ENCODE measurements at regions not wholly inside any gene's neighbourhood (a gene's known extent, or its start where the extent isn't known, plus 50 kb on each side); places are given as distances from the start of the nearest gene placed in this dataset.

DNA sequence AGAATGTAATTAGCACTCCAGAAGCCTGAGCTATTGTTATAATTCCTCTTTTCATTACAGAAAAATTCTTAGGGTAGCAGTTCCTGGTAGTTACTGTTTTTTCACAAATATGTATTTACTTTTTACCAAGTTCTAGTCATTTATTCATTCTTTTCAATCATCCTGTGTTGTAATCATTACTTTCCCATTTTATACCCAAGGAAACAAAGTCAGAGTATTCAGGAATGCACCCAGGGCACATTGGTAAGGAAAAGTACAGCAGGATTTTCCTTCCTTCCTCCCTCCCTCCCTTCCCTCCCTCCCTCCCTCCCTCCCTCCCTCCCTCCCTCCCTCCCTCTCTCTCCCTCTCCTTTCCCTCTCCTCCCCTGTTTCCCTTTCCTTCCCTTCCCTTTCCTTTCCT, 115.9 kb upstream of the RBFOX1 start:
- TF ChIP-seq, protein P1, sequence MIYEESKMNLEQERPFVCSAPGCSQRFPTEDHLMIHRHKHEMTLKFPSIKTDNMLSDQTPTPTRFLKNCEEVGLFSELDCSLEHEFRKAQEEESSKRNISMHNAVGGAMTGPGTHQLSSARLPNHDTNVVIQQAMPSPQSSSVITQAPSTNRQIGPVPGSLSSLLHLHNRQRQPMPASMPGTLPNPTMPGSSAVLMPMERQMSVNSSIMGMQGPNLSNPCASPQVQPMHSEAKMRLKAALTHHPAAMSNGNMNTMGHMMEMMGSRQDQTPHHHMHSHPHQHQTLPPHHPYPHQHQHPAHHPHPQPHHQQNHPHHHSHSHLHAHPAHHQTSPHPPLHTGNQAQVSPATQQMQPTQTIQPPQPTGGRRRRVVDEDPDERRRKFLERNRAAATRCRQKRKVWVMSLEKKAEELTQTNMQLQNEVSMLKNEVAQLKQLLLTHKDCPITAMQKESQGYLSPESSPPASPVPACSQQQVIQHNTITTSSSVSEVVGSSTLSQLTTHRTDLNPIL (CRISPR knock-in tag; IDR thresholded peaks at IDR 0.05; ENCODE audit: low read depth): no peak
- TF ChIP-seq ZNF8 (CRISPR knock-in tag; IDR thresholded peaks at IDR 0.05) (no peak), OSR1 (CRISPR knock-in tag; IDR thresholded peaks at IDR 0.05) (no peak), PPARA (CRISPR knock-in tag; IDR thresholded peaks at IDR 0.05; ENCODE audit: borderline replicate concordance) (no peak), RARB (CRISPR knock-in tag; IDR thresholded peaks at IDR 0.05) (no peak), ZNF565 (CRISPR knock-in tag; conservative IDR thresholded peaks at IDR 0.05; ENCODE audit: low read depth) (no peak), TOX (CRISPR knock-in tag; IDR thresholded peaks at IDR 0.05; ENCODE audit: borderline replicate concordance) (no peak), ARNTL (CRISPR knock-in tag; IDR thresholded peaks at IDR 0.05; ENCODE audit: borderline replicate concordance, low read depth) (no peak)
- TF ChIP-seq, protein P2, sequence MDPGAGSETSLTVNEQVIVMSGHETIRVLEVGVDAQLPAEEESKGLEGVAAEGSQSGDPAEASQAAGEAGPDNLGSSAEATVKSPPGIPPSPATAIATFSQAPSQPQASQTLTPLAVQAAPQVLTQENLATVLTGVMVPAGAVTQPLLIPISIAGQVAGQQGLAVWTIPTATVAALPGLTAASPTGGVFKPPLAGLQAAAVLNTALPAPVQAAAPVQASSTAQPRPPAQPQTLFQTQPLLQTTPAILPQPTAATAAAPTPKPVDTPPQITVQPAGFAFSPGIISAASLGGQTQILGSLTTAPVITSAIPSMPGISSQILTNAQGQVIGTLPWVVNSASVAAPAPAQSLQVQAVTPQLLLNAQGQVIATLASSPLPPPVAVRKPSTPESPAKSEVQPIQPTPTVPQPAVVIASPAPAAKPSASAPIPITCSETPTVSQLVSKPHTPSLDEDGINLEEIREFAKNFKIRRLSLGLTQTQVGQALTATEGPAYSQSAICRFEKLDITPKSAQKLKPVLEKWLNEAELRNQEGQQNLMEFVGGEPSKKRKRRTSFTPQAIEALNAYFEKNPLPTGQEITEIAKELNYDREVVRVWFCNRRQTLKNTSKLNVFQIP (CRISPR knock-in tag; IDR thresholded peaks at IDR 0.05; ENCODE audit: borderline replicate concordance, low read depth): no peak
- no peak for ATAC-seq

DNA sequence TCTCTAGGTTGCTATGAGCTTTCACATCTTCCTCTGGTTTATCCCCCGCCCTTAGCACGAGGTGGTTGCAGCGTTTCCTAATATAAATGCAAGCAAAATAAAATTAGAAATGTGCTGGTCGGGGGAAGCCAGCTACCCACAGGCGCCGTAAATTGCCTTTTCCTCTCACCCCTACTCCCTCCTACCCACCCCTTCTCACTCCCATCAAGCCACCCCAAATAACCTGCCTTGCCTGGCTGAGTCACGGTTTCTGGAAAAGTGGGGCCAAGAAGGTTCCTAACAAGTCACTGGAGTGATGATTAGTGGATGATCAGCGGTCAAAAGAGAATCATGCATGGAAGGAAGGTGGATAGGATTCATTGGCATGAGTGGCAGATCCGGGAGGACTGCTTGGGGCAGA, 120.9 kb upstream of the RBFOX1 start:
- TF ChIP-seq, protein P3, sequence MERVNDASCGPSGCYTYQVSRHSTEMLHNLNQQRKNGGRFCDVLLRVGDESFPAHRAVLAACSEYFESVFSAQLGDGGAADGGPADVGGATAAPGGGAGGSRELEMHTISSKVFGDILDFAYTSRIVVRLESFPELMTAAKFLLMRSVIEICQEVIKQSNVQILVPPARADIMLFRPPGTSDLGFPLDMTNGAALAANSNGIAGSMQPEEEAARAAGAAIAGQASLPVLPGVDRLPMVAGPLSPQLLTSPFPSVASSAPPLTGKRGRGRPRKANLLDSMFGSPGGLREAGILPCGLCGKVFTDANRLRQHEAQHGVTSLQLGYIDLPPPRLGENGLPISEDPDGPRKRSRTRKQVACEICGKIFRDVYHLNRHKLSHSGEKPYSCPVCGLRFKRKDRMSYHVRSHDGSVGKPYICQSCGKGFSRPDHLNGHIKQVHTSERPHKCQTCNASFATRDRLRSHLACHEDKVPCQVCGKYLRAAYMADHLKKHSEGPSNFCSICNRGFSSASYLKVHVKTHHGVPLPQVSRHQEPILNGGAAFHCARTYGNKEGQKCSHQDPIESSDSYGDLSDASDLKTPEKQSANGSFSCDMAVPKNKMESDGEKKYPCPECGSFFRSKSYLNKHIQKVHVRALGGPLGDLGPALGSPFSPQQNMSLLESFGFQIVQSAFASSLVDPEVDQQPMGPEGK (CRISPR knock-in tag; IDR thresholded peaks at IDR 0.05; ENCODE audit: borderline replicate concordance): no peak
- TF ChIP-seq ZNF8 (CRISPR knock-in tag; IDR thresholded peaks at IDR 0.05): no peak
- TF ChIP-seq, protein P4, sequence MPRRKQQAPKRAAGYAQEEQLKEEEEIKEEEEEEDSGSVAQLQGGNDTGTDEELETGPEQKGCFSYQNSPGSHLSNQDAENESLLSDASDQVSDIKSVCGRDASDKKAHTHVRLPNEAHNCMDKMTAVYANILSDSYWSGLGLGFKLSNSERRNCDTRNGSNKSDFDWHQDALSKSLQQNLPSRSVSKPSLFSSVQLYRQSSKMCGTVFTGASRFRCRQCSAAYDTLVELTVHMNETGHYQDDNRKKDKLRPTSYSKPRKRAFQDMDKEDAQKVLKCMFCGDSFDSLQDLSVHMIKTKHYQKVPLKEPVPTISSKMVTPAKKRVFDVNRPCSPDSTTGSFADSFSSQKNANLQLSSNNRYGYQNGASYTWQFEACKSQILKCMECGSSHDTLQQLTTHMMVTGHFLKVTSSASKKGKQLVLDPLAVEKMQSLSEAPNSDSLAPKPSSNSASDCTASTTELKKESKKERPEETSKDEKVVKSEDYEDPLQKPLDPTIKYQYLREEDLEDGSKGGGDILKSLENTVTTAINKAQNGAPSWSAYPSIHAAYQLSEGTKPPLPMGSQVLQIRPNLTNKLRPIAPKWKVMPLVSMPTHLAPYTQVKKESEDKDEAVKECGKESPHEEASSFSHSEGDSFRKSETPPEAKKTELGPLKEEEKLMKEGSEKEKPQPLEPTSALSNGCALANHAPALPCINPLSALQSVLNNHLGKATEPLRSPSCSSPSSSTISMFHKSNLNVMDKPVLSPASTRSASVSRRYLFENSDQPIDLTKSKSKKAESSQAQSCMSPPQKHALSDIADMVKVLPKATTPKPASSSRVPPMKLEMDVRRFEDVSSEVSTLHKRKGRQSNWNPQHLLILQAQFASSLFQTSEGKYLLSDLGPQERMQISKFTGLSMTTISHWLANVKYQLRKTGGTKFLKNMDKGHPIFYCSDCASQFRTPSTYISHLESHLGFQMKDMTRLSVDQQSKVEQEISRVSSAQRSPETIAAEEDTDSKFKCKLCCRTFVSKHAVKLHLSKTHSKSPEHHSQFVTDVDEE (CRISPR knock-in tag; IDR thresholded peaks at IDR 0.05): no peak
- TF ChIP-seq ESRRG (CRISPR knock-in tag; IDR thresholded peaks at IDR 0.05): no peak
- no peak for TF ChIP-seq TCF4 (CRISPR knock-in tag; IDR thresholded peaks at IDR 0.05; ENCODE audit: borderline replicate concordance)
- no peak for TF ChIP-seq TOX (CRISPR knock-in tag; IDR thresholded peaks at IDR 0.05; ENCODE audit: borderline replicate concordance)
- ATAC-seq: no peak

DNA sequence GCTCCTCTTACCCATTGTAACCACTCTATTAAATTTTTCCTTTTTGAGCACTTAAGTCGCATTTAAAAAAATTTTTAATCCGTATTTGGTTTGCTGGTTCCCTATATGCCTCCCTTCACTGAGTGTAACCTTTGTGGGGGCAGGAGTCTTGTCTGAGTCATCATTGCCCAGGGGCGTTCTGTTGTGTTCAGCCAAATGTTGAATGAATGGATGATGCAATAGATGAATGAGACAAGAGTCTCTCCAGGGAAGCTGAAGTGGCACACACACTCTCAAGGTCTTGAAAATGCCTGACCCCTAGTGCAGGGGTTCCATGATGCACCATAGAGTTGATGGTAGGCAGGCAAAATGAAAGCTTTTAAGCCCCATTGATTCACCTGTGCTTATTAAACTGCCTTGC, 123.0 kb upstream of the RBFOX1 start:
- TF ChIP-seq ZNF70 (CRISPR knock-in tag; IDR thresholded peaks at IDR 0.05) (no peak), ZC3H10 (CRISPR knock-in tag; IDR thresholded peaks at IDR 0.05) (no peak)
- TF ChIP-seq, protein P4 (CRISPR knock-in tag; IDR thresholded peaks at IDR 0.05): no peak
- ATAC-seq: no peak

DNA sequence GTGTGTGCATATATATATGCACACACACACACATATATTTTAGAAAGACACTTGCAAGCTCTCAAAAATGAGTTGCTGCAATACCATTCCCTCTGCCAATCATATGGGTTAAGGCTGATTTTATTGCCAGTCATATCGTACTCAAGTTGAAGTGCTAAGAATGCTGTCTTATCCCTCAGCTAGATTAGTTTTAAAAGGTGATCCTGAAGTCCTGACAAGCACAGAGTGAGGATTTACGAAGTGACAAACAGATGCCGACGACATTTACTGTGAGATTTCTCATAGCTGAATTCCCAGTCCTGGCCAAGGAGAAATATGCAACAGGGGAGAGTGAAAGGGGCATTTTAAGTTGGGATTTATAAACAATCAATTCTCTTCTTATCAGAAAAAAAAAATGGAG, 126.2 kb upstream of the RBFOX1 start:
- TF ChIP-seq TOX (CRISPR knock-in tag; IDR thresholded peaks at IDR 0.05; ENCODE audit: borderline replicate concordance) (no peak), ZFP3 (CRISPR knock-in tag; IDR thresholded peaks at IDR 0.05) (no peak), ZNF8 (CRISPR knock-in tag; IDR thresholded peaks at IDR 0.05) (no peak), GLIS3 (CRISPR knock-in tag; IDR thresholded peaks at IDR 0.05) (no peak), RARB (CRISPR knock-in tag; IDR thresholded peaks at IDR 0.05) (no peak), OSR1 (CRISPR knock-in tag; IDR thresholded peaks at IDR 0.05) (no peak), ZFP30 (CRISPR knock-in tag; IDR thresholded peaks at IDR 0.05) (no peak), SNAI2 (CRISPR knock-in tag; IDR thresholded peaks at IDR 0.05) (no peak)
- TF ChIP-seq, protein P4 (CRISPR knock-in tag; IDR thresholded peaks at IDR 0.05): no peak
- TF ChIP-seq, protein P2 (CRISPR knock-in tag; IDR thresholded peaks at IDR 0.05; ENCODE audit: borderline replicate concordance, low read depth): no peak
- ATAC-seq: no peak

Measured in SK-N-SH treated with all-trans-retinoic acid at 6 μM for 48 hours (cell line).